ENCODE measurements at regions not wholly inside any gene's neighbourhood (a gene's known extent, or its start where the extent isn't known, plus 50 kb on each side); places are given as distances from the start of the nearest gene placed in this dataset.

DNA sequence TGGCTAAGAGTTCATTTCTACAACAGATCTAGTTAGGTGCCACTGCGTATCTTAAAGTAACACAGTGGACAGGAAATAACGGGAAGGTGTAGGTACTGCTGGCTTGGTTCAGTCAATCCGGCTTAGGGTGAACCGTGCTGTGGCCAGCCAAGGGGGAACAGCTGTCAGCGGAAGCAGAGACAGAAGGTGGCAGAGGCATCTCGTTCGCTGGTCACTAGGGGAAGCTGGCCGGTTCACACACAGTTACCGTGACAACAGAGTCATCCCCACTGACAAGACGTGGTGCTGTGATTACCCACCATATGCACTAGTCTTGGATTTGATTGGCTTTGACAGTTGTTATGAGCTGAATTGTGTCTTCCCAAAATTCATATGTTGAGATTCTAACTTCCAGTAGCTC, 58.8 kb upstream of the HDAC4 start:
- DNase-seq, result no peak

DNA sequence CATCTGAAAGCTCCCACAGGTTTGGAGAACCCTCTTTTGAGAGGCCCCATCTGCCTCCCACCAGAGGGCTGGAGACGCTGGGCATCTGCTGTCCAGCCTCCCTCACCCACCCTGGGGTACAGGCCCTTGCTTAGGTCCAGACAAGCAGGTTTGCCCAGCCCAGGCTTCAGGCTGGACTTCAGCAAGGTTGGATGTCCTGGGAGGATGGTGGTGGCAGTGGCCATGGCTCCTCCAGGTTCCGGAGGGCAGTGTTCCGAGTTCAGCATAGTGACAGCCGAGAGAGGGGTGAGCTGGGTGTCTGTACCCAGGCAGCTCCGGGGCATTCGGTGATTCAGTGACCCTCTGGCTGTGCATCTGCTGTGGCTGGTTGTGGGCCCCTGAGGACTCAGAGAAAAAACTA, 58.2 kb upstream of the HDAC4 start:
- no peak for DNase-seq

DNA sequence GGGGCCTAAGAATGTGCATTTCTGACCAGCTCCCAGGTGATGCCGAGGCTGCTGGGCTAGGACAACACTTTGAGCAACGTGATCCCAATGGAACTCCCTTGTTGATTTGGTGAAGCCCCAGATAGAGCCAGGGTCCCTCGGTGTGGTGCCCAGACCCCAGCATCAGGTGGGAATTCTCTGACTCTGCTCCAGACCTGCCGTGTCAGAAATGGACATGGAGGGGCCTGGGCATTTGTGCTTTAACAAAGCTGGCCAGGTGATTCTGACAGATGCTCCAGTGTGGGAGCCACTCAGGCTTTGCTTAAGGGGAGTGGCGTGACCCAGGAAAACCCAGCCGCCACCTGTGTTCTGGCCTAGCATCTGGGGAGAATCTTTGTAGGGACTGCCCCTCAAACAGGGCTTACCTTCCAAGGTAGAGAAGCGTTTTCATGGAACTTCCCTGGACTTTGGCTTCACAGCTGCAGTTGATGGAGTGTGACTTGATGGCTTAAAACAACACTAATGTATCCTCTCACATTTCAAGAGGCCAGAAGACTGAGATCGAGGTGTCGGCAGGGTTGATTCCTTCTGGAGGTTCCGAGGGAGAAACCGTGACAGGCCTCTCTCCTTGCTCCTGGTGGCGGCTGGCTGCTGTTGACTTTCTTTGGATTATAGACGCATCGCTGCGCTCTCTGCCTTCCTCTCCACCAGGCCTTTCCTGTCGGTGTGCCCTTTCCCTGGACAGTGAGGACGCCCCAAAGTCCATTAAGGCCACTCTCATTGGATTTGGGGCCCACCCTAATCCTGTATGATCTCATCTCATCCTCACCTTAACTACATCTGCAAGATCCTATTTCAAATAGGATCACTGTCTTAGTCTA, 57.0 kb upstream of the HDAC4 start:
- no peak for DNase-seq

DNA sequence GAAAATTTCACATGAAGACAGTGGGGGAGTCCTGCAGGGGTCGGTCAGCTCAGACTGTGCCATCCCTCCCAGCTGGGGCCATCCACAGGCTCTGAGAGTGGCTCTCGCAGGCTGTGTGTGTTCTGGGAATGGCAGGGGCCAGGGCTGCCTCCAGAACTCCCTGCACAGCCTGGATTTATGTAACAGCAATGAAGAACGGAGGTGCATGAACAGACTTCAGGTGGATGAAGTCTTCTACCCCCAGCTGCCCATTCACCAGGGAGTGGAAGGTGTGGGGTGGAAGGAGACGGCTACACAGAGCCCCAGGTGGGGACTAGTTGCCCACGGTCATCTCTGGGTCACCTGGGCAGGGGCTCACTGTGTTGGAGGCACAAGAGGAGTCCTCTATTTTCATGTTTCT, 56.1 kb upstream of the HDAC4 start:
- DNase-seq, result no peak

DNA sequence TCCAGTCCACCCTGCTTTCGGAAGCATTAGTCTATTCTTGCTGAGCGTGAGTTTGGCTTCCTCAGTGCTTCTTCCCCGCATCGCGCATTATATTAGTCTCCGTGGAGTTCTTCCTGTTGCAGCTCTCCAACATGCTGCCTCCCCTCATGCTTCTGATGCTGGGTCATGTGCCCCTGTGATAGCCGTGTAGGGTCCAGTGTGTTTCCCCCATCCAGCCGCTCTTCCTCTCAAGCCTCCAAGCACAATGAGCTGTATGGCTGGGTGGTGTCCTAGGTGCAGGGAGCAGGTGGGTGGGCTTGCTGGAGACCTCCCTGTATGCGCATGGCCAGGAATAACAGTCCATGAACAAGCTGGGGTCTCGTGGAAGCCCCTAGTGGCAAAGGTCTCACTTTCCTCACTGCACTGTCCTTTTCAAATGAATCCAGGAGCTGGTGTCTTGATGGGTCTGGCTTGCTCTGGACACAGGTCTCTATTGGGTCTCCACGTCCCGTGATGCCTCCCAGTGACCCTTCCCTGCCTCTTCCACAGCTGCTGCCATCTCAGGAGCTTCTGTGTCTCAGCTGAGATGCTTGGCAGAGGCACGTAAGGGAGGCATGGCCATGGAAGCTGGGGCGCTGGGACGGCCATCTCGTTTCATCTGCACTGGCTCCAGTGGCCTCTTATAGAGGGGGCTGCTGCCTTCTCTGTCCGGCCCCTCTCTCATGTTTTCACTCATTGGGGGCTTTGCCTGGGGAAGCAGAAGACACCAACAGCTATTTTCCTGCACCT, 54.8 kb upstream of the HDAC4 start:
- no peak for DNase-seq

DNA sequence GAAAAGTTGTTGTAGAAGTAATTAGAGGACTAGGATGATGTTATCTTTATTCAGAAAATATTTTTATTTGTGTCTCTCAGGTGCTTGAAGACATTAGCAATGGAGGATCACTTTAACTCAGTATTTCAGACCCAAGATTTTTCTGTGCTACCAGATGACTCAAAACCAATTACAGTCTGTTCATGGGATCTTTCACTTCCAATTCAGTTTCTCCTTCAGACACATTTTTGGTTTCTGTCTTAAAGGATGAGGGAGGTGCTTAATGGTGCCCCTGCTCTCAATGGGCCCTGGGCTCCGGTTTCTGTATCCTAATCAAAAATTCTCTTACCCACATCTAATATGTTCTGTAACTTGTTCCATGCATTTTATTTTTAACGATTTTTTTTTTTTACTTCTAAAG, 53.7 kb upstream of the HDAC4 start:
- DNase-seq, result no peak

Measured in fibroblast of upper back skin (primary cell).